A673 (cell line): ENCODE measurements at regions not wholly inside any gene's neighbourhood (a gene's known extent, or its start where the extent isn't known, plus 50 kb on each side); places are given as distances from the start of the nearest gene placed in this dataset.

Experiments used
- BruUV-seq: library from RNA; stranded (reverse); fragments of 400-500 nt; replicated peaks from 2 replicates; lab custom pipeline; 2021; lab: Mats Ljungman, UMichigan
- CTCF ChIA-PET: fragments of 300-600 bp; sonication (Branson Sonifier 250); formaldehyde crosslinking; loops from one replicate; lab custom pipeline; 2022; ENCODE audit warnings: antibody characterized with exemption; lab: Charles Lee
- POLR2A ChIA-PET: fragments of 300-600 bp; sonication (Branson Sonifier 250); formaldehyde crosslinking; loops from one replicate; lab custom pipeline; 2022; ENCODE audit warnings: antibody characterized with exemption; ENCODE audit not compliant: low non-redundant PET; lab: Charles Lee
- DNase-seq: peaks from one replicate; pipeline ENCODE4 v3.0.0-alpha.2; 2015; ENCODE audit warnings: low spot score
- H3K27ac ChIP-seq: fragments of 200-600 bp; sonication (generic); 2 replicates; pipeline ENCODE4 v1.5.1; 2016; ENCODE audit warnings: mixed run types, low read depth, mild to moderate bottlenecking, mixed read lengths, antibody characterized with exemption, low read length; ENCODE audit not compliant: poor library complexity, severe bottlenecking
- H3K27me3 ChIP-seq: fragments of 200-600 bp; sonication (generic); replicated peaks from 2 replicates; pipeline ENCODE4 v1.6.1; 2017; ENCODE audit warnings: mixed run types, low read depth, mild to moderate bottlenecking, mixed read lengths, antibody characterized with exemption, low read length; ENCODE audit not compliant: insufficient read depth, poor library complexity
- H3K36me3 ChIP-seq: fragments of 200-600 bp; sonication (generic); 2 replicates; pipeline ENCODE4 v1.6.1; 2016; ENCODE audit warnings: mixed run types, mild to moderate bottlenecking, mixed read lengths, antibody characterized with exemption, low read length; ENCODE audit not compliant: insufficient read depth, poor library complexity, severe bottlenecking
- H3K4me1 ChIP-seq: fragments of 200-600 bp; sonication (generic); 2 replicates; pipeline ENCODE4 v1.6.1; 2017; ENCODE audit warnings: mixed run types, mild to moderate bottlenecking, mixed read lengths, antibody characterized with exemption, low read length; ENCODE audit not compliant: insufficient read depth, poor library complexity, severe bottlenecking
- H3K4me3 ChIP-seq: fragments of 200-600 bp; sonication (generic); 2 replicates; pipeline ENCODE4 v1.5.1; 2016; ENCODE audit warnings: low read depth, mixed run types, mild to moderate bottlenecking, mixed read lengths, low read length; ENCODE audit not compliant: poor library complexity, severe bottlenecking
- H3K9me3 ChIP-seq: fragments of 200-600 bp; sonication (generic); 2 replicates; pipeline ENCODE4 v1.6.1; 2016; ENCODE audit warnings: mixed run types, low read depth, mild to moderate bottlenecking, mixed read lengths, antibody characterized with exemption, low read length; ENCODE audit not compliant: poor library complexity, severe bottlenecking
- CTCF ChIP-seq: fragments of 300-800, 200-600 bp; sonication (generic); conservative IDR thresholded peaks from 2 replicates; pipeline ENCODE4 v1.5.1; 2017; ENCODE audit warnings: low read depth, mild to moderate bottlenecking, antibody characterized with exemption, low read length, moderate library complexity, mixed read lengths
- EZH2 ChIP-seq: fragments of 200-600 bp; sonication (generic); IDR thresholded peaks from 2 replicates; pipeline ENCODE4 v1.6.1; 2017; ENCODE audit warnings: borderline replicate concordance, low read depth, mild to moderate bottlenecking, mixed read lengths, antibody characterized with exemption, low read length; ENCODE audit not compliant: poor library complexity, severe bottlenecking
- intact Hi-C: fragments of 100-400 bp; cut with micrococcal nuclease; formaldehyde crosslinking; loops from one replicate; pipeline ENCODE4 v1.10.0; 2022; ENCODE audit not compliant: unreplicated experiment

GRCh38 chr7:12102527-12102926, 108.6 kb upstream of the TMEM106B start:
- TF ChIP-seq CTCF (no peak), EZH2 (no peak)
- no peaks in the 10 kb centered on the region for H3K36me3 ChIP-seq
- H3K27me3 ChIP-seq, result no peaks in the 10 kb centered on the region
- no peak overlapping the region for H3K27ac ChIP-seq
- no peak for DNase-seq
- intact Hi-C loops, result no loop called here
- H3K9me3 ChIP-seq, result no peaks in the 10 kb centered on the region
- CTCF ChIA-PET, result no interaction called here
- BruUV-seq, result no TSS peak
- POLR2A ChIA-PET, result no interaction called here
- H3K4me3 ChIP-seq, result no peak overlapping the region
- no peaks in the 10 kb centered on the region for H3K4me1 ChIP-seq

DNA sequence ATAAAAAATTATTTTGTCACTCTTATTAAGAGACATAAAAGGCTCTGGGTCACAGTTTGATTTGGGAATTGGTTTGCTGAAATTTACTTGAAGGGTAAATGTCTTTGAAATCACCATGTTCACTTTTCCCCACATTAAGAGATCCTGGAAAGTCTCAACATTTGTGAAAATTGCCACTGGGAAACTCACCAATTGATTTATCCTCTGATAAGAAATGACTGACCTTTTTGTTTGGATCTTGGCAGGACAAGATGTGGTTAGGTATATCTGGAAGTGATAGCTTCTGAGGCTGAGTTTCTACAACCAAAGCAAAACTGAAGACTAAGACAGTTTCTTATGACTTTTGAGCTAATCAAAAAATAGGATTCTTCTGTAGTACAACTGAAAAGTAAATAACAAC, 107.1 kb upstream of the TMEM106B start:
- Histone ChIP-seq H3K27me3 (no peaks in the 10 kb centered on the region), H3K27ac (no peak overlapping the region), H3K36me3 (no peaks in the 10 kb centered on the region), H3K4me3 (no peak overlapping the region), H3K9me3 (no peaks in the 10 kb centered on the region), H3K4me1 (no peaks in the 10 kb centered on the region)
- no peak for DNase-seq
- BruUV-seq, result no TSS peak
- intact Hi-C loops, result no loop called here
- CTCF ChIA-PET, result no interaction called here
- TF ChIP-seq EZH2, result no peak
- no peak for TF ChIP-seq CTCF
- POLR2A ChIA-PET, result no interaction called here

- no TSS peak for BruUV-seq
- no peak overlapping the region for H3K27ac ChIP-seq
- CTCF ChIA-PET, result no interaction called here
- intact Hi-C loops, result no loop called here
- H3K4me3 ChIP-seq, result no peak overlapping the region
- H3K4me1 ChIP-seq, result no peaks in the 10 kb centered on the region
- peaks cover 19% of the 10 kb centered on the region for H3K27me3 ChIP-seq
- POLR2A ChIA-PET, result no interaction called here
- H3K9me3 ChIP-seq, result no peaks in the 10 kb centered on the region
- no peaks in the 10 kb centered on the region for H3K36me3 ChIP-seq
- TF ChIP-seq EZH2 (no peak), CTCF (no peak)
- no peak for DNase-seq
Observed at GRCh38 chr7:12107381-12107780, 103.7 kb upstream of the TMEM106B start.
